ENCODE measurements at regions not wholly inside any gene's neighbourhood (a gene's known extent, or its start where the extent isn't known, plus 50 kb on each side); places are given as distances from the start of the nearest gene placed in this dataset.

DNA sequence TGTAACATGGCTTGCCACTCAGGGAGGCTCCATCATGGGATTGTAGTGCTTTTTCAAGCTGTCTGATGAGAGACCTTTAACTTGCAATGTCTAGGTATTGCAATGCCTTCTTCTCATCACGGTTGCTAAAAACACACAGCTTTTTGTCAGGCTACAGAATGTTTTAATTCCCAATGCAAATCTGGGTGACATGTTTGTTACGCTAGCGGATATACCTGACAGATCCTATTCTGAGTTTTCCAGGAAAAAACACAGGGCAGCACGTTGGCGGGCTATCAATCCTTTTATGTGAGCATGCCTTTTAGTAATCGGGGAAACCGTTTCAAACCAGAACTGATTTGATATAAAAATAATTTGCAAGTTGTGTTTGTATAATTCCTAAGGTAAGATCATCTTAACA lies 577.2 kb upstream of the MAP3K7 start:
- TF ChIP-seq ZZZ3 (IDR thresholded peaks at IDR 0.05; ENCODE audit: control insufficient read depth, insufficient read length, low read depth) (no peak), EZH2 (IDR thresholded peaks at IDR 0.05; ENCODE audit: borderline replicate concordance, control insufficient read depth, low read depth, low read length) (no peak), POLR2A (IDR thresholded peaks at IDR 0.05; ENCODE audit: low read depth, low read length) (no peak), POLR2AphosphoS5 (IDR thresholded peaks at IDR 0.05; ENCODE audit: low read length) (no peak), PKNOX1 (IDR thresholded peaks at IDR 0.05) (no peak), MXI1 (IDR thresholded peaks at IDR 0.05; ENCODE audit: low read depth, low read length) (no peak), RELA (IDR thresholded peaks at IDR 0.05; ENCODE audit: borderline replicate concordance, partially characterized antibody) (no peak), ZNF274 (IDR thresholded peaks at IDR 0.05; ENCODE audit: insufficient read depth, insufficient read length) (no peak), HDAC2 (IDR thresholded peaks at IDR 0.05) (no peak), CREM (IDR thresholded peaks at IDR 0.05; ENCODE audit: low read depth) (no peak), ZNF217 (IDR thresholded peaks at IDR 0.05) (no peak)
- TF ChIP-seq, protein P1, sequence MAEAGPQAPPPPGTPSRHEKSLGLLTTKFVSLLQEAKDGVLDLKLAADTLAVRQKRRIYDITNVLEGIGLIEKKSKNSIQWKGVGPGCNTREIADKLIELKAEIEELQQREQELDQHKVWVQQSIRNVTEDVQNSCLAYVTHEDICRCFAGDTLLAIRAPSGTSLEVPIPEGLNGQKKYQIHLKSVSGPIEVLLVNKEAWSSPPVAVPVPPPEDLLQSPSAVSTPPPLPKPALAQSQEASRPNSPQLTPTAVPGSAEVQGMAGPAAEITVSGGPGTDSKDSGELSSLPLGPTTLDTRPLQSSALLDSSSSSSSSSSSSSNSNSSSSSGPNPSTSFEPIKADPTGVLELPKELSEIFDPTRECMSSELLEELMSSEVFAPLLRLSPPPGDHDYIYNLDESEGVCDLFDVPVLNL (IDR thresholded peaks at IDR 0.05; ENCODE audit: low read depth, low read length), result no peak
- TF ChIP-seq, protein P2, sequence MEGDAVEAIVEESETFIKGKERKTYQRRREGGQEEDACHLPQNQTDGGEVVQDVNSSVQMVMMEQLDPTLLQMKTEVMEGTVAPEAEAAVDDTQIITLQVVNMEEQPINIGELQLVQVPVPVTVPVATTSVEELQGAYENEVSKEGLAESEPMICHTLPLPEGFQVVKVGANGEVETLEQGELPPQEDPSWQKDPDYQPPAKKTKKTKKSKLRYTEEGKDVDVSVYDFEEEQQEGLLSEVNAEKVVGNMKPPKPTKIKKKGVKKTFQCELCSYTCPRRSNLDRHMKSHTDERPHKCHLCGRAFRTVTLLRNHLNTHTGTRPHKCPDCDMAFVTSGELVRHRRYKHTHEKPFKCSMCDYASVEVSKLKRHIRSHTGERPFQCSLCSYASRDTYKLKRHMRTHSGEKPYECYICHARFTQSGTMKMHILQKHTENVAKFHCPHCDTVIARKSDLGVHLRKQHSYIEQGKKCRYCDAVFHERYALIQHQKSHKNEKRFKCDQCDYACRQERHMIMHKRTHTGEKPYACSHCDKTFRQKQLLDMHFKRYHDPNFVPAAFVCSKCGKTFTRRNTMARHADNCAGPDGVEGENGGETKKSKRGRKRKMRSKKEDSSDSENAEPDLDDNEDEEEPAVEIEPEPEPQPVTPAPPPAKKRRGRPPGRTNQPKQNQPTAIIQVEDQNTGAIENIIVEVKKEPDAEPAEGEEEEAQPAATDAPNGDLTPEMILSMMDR (IDR thresholded peaks at IDR 0.05 in 2 of 3, conservative IDR thresholded peaks at IDR 0.05 in 1 of 3; ENCODE audit: control insufficient read depth in 2 of 3, extremely low read depth in 1 of 3, insufficient read depth in 1 of 3, low read depth in 3 of 3, low read length in 3 of 3), result no peak
- TF ChIP-seq, protein P3, sequence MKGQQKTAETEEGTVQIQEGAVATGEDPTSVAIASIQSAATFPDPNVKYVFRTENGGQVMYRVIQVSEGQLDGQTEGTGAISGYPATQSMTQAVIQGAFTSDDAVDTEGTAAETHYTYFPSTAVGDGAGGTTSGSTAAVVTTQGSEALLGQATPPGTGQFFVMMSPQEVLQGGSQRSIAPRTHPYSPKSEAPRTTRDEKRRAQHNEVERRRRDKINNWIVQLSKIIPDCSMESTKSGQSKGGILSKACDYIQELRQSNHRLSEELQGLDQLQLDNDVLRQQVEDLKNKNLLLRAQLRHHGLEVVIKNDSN (IDR thresholded peaks at IDR 0.05; ENCODE audit: borderline replicate concordance, extremely low read length, insufficient read depth, low read depth, low read length), result no peak

Data from GM12878 (cell line).